A204.1 (cell line): ENCODE measurements at regions not wholly inside any gene's neighbourhood (a gene's known extent, or its start where the extent isn't known, plus 50 kb on each side); places are given as distances from the start of the nearest gene placed in this dataset.

Experiments
- FAIRE-seq: peaks from 2 replicates; lab custom pipeline; 2012; peaks lifted over from hg19 to GRCh38; lab: Jason Lieb, UNC

DNA sequence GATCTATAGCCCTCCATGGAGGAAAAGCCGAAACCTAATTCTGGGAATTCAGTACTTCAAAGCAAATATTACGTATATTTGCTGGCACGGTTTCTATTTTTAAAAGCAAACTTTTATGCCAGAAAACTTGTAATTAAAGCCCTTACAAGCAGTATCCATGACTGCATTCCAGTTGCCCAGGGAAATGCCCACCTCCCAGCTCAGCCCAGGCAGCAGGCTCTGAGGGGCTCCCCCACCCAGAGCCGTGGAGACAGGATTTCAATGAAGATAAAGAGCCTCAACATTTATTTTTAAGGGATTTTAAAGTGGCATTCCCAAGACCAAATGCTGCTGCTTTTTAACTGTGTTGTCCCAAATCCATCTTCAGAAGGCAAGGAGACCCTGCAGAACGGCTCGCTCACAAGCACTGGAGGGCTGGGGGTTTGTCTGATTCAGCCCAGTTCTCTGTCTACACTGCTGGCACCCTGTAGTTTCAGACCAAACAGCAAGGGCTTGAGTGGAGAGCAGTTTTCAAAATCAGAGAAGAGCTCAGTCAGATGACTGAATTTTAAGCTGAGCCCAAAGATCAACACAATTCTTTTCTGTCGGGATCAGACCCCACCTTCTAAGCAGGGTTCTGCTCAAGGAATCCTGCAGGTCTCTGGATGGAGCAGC is 105.1 kb downstream of the KCNF1 start:
- FAIRE-seq: no peak

DNA sequence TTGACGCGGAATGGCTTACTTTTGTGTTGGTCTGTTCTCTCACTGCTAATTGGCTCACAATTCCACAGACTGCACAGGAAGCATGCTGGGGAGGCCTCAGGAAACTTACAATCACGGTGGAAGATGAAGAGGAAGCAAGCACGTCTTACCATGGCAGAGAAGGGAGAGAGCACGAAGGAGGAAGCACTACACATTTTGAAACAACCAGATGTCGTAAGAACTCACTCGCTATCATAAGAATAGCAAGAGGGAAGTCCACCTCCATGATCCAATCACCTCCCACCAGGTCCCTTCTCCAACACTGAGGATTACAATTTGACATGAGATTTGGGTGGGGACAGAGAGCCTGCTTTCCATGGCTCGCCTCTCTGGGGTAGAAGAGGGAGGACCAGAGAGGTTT is 106.2 kb downstream of the KCNF1 start:
- FAIRE-seq: no peak

DNA sequence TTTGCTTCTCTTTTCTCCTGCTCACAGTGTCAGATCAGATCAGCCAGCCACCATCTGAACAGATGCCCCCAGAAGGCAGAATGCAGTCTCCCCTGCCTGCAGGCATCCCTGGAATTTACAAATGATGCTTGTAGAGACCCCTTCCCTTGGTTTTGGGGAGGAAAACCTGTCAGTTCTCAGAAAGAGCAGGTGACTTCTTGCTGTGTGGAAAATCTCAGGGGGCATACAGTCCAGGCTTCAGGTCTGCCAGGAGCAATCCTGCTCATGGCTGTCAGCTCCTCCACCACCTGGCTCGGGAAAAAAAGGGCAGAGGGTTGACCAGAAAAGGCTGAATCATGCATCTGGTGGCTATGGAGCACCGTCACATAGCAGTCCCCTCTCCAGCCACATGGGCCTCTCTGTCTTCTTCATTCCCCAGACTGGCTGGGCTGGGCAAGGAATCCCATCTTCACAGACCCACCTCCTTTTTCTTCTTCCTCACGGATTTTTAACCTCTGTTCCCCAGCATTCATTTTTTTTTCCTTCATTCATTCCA is 107.0 kb downstream of the KCNF1 start:
- FAIRE-seq: no peak

DNA sequence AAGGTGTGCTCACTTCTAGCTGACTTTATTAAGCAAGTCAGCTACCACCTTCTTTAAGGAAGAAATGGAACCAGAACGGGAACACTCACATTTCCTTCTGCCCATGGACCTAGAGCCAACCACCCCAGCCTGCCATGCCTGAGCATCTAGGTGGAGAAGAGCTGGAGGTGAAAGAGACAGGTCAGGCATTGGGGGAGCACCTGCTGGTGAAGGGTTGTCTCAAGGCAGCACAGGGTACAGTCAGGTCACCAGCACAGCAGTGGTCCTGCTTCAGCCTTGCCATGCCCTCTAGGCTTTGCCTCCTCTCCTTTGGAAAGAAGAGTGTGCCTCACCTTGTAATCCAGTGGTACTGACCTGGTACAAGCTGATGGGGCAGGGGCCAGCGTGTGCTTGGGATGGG is 107.9 kb downstream of the KCNF1 start:
- FAIRE-seq: no peak

DNA sequence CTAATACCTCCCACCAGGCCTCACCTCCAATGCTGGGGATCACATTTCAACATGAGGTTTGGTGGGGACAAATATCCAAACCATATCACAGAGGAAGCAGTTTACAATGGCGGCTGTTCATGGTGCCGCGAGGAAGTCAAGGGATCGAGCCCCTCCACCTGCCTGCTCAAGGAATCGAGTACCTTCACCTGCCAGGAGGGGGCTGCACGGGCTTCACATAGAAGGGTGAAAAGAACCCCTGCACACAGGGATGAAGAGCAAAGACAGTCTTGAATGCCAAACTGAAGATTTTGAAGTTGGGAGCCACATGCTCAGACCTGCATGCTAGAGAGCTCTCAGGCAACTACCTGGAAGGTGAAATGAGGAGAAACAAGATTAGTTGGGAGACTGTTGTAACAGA is 110.3 kb downstream of the KCNF1 start:
- no peak for FAIRE-seq

DNA sequence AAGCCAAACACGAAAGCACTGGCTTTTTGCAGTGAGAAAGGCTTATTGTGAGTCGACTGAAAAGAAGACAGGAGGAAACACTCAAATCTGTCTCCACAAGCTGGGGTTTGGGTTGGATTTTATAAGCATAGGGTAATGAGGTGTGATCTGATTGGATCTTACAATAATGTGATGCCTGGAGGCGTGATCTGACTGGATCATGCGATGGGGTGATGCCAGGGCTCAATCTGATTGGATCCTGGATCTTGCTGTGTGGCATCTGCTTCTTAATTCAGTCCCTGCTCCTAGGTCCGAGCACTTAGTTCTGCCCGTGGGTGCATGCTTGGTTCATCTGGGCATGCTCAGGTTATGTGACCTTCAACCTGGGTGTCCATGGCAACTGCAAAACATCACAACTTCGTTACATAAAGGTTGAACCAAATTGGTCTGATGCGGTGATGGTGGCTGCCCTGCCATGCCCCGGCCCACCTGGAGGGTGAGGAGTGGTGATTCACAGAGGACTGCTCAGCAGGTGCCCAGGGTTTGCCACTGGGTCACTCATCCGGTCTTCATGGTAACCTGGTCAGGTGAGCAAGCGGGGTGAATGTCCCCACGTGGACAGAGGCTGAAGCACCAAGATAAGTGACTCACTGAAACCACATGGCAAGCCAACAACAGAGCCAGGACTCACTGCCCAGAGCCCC is 111.0 kb downstream of the KCNF1 start:
- no peak for FAIRE-seq

DNA sequence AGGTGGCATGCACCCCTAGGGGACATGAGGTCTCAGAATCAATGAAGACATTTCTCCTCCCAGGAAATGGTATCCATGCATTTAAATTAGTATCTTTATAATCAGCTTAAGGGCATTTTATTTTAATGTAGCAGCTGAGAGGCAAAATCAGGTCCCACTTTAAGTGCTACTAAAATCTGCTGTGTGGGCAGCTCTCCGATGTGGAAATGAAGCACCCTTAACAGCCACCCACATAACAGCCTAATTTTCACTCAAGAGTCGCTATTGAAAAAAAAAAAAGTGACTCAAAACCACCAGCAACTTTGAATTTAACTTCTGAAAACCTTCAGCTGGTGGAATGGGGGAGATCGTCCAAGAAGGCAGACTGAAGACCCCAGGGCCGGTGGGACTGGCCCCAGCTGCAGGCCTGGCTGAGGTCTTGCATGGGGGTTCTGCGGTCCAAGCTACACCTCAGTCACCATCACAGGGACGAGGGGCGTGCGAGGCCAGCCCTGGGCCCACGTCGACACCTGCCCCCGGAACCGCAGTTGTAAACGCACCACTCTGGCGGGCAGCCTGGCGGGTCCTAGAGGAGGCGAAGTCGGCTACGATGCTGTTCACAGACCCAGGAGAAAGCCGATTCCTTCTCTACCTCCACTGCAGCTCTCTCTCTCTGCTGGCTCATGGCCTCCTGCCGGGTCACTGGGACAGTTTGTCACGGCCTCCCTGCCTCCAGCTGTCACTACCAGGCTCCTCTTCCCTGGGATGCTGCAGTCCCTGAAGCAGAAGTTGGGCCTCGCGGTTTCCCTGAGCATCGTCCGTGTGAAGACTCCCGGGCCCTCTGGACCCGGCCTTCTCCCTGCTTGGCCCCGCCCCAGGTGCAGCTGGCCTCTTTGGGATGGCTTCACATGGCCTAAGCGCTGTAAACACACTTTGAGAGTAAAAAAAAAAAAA is 111.9 kb downstream of the KCNF1 start:
- FAIRE-seq: no peak

DNA sequence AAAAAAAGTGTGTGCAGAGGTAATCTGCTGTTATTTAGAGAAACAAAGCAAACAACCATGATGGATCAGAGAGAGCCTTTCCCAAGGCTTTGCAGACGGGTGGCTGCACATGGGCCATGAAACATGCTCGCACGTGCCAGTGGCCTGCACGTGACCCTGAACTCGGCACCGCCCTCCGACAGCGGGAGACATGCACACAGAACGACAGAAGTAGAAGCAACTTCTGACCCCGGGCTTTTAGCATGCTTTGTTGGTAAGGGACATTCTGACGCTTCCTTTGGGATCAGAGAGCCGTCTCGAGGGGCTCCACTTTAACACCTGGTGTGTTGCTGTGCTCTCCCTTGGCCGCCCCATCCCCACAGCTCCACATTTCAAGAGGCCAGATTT is 112.5 kb downstream of the KCNF1 start:
- FAIRE-seq: no peak

DNA sequence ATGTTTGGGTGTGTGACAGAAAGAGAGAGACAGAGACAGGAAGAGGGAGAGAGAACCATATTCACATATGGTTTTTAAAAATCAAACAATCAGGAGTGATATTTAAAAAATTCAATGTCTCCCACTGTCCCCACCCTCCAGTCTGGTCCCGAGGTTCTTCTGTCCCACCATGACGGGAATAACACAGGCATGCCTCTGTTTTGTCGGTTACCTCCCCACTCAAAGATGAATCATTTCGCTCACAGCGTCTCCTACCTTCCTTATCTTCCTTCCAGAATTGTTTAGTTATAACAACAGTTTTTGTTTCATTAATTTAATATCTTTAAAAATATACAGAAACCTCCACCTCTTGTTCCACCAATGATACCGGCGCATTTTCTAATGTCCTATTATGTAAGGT is 113.0 kb downstream of the KCNF1 start:
- no peak for FAIRE-seq

DNA sequence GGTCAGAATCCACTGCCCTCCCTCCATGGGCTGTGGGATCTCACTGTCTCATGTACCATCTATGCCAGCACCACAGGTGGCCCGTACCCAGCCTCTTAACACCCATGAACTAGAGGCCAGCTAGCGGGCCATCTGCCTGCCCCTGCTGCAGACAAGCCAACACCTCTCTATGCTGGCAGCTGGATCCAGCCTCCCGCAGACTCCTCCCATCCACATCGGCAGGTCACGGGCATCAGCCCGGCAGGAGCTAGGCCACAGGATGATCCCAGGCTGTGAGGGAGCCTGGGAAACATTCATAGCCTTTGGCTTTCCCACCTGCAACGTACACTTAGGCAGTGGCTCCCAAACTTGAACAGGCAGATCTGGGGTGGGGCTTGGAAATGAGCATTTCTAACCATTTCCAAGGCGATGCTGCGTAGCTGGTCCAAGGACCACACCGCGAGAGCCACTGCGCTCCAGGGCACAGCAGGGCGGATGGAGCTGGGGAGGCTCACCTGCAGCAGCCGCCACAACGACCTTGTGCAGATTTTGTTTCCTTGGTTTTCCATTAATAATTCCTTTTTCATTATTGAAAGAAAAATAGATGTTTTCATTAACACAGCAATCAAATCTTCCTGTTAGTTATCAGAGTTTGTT is 114.7 kb downstream of the KCNF1 start:
- FAIRE-seq: no peak

DNA sequence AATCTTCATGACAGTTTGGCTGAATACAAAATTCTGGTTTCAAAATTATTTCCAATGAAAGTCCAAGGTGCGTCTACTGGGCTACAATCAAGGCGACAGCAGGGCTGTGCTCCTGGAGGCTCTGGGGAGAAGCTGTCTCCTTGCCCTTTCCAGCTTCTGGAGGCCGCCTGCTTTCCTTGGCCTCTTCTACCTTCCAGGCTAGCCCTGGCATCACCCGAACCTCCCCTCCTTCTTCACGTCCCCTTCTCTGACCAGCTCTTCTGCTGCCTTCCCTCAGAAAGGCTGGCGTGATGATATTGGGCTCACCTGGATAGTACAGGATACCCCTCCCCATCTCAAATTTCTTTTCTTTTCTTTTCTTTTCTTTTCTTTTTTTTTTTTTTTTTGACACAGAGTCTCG is 115.5 kb downstream of the KCNF1 start:
- no peak for FAIRE-seq

DNA sequence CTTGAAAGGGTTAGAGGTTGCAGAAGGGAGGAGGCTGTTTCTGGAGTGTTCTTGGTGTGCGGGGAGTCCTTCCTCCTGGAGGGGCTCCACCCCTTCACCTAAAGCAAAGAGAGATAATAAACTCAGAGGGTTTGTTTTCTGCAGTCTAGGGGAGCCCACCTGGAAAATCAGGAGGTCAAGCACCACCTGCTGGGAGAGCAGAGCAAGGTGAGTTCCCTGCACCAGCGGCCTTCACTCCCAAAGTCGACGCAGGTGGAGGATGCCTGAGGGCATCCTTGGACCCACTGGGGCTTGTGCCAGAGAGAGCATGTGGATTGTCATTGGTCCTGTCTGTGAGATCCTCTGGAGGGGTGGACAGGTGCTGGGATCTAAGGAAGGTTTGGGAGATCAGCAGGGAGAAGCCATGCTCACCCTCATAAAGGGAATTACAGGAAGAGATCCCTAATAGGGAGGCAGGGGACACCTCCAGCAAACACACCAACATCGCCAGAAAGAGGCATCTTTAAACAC is 116.7 kb downstream of the KCNF1 start:
- FAIRE-seq: no peak

DNA sequence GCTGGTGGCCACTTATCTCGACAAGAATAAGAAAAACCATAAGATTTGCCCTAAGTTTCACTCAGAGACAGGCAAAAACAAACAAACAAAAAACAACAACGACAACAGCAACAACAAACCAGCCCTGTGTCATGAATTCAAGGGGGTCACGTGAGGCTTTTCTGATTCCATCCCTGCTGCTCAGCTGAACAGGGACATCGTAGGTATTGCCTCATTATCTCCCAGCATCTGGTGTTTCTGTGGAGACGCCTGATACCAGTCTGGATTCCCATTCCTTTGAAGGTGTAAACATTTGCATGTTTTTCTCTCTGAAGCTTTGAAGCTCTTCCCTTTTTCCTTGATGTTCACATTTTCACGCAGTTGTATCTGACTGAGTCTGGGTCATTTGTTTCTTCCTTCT is 117.4 kb downstream of the KCNF1 start:
- no peak for FAIRE-seq

DNA sequence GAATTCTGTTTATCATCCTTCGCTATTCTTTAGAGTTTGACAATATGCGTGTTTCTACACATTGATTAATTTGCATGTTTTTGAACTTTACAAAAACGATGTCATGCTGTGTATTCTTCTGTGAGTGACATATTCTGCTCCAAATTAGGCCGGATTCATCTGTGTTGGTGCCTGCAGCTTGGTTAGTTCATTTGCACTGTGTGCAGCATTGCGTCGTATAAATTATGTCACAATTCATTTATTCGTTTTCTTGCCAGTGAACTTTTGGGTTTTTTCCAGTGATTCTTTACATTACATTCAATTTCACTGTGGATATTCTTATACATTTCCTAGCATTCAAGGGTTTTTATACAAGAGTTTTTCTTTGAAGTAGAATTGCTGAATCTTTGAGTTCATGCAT is 118.3 kb downstream of the KCNF1 start:
- no peak for FAIRE-seq

DNA sequence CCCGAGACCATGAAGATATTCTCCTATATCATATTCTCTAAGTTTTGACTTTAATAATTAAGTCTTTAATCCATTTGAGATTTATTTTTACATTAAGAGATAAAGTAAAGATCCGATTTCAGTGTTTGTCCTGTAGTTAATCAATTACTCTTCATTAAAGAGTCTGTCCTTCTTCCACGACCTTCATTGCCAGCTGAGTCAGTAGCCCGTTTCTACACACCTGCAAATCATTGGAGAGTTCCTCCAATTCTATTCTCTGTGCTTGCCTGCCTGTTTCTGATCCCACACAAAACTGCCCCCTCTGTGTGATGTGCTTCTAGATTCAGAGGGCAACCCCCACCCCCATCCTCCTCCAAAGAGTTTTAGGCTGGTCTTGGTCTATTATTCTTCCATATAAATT is 119.2 kb downstream of the KCNF1 start:
- FAIRE-seq: no peak

DNA sequence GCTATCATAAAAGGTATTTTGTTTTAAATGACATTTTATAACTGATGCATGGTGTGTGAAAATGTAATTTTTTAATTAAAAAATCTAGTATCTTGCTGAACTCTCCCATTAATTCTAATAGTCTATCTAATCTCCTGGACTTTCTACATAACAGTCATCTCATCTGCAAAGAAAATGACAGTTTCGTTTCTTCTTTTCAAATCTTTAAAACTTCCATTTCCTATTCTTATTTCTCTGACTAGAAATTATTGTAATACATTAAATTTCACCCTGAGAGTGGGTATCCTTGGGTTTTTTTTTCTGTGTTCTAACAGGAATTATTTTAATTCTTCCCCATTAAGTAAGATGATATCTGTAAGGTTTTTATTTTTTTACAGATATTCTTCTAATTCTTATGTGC is 120.1 kb downstream of the KCNF1 start:
- FAIRE-seq: no peak

DNA sequence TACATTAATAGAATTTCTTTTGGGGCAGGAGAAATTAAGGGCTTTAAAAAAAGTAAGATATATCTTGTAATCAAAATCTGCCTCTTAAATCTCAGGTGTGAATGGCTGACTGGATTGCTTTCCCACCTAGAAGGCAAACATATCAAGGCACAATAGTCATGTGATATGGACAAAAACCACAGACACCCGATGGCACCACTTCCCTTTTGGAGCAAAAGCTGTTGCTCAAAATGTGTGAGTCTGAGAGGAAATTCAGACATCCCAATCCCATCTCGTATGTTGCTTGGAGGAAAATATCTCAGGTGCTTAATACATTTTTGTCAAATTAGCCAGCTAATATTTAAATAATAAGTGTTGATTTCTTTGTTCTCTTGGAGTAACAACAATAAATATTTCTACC is 120.7 kb downstream of the KCNF1 start:
- FAIRE-seq: no peak

DNA sequence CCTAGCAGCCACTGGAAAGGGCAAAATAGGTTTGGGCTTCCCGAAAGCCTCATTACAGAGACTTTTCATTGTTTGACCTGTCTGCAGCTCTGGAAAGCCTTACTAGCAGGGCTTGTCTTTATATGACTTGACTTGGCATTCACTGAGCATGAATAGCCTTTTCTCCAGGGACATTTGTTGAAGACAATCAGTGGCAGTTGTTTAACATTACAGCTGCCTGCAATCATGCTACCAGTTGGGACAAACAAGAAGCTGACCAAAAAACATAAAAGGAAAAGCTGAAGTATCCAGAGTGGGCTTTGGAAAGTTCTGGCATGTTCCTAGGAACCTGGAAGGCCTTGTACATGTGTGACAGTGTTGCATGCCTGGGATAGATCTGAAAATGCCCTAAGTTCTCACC is 121.4 kb downstream of the KCNF1 start:
- no peak for FAIRE-seq

DNA sequence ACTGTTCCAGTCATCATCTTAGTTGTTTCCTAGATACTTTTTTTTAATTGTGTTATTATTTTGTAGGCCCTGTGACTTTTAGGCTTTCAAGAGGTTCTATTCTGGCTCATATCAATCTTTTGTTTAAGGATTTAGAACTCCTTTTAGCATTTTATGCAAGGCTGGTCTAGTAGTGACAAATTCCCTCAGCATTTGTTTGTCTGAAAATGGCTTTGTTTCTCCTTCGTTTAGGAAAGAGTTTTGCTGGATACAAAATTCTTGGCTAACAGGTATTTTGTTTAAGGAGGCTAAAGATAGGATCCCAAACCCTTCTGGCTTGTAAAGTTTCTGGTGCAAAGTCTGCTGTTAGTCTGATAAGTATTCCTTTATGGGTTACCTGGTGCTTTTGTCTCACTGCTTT is 116.6 kb upstream of the SLC66A3 start:
- FAIRE-seq: no peak

DNA sequence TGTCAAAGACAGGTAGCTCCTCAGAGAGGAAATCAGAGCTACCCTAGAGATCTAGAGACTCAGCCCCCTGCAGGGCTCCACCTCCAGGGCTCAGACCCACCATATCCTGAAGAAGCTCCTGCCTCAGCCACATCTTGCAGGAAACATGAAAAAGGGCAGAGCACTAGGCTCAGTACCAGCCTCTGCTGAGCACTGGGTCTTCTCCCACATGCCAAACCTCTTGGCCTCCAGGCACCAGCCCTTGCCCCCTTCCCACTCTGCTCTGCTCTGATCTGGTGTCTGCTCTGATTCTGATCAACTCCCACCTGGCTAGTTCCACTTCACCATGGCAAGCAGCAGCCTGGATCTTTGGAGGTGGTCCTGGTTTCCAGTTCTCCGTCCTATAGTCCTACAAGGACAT is 114.3 kb upstream of the SLC66A3 start:
- FAIRE-seq: no peak

DNA sequence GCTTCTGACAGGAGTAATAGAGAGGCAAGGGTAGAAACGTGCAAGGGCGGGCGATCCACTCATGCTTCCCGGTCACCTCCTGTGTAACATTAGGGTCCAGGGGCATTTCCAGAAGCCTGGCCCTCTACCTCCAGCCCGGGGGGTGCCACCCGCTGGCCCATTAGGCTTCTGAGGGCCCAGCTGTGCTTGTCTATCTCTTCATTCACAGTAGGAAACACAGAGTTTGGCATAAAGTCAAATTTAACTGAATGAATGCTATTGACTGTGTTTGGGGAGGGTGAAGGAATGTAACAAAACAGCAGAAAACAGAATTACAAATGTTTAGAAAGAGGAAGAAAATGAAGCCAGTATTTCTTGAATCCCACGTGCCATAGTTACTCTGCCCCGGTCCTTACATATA is 112.4 kb upstream of the SLC66A3 start:
- FAIRE-seq: no peak

DNA sequence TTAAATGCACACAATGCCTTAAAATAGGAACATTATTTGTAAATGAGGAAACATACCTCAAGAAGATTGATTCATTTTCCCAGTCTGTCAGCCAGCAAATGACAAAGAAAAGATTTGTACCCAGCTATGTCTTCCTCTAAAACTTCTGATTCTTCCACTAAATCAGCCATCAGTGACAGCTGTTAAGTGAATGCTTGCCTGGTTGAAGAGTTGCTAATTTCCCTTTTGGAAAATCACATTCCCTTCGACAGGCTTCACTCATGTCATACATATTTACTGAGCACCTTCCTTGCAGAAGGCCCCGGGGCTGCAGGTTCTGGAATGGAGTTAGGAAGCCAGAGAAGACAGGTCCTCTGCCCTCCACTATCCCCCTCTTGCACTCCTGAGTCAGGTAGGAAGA is 112.0 kb upstream of the SLC66A3 start:
- no peak for FAIRE-seq
